HEK293T (cell line): ENCODE measurements at regions not wholly inside any gene's neighbourhood (a gene's known extent, or its start where the extent isn't known, plus 50 kb on each side); places are given as distances from the start of the nearest gene placed in this dataset.
"Not testable (repeated sequence)": the region's sequence is repeated elsewhere in the genome, so short reads cannot be mapped to it uniquely, and the experiment has no call there.

Experiments
- NFRKB ChIP-seq: fragments of 450-650 bp; IDR thresholded peaks from 2 replicates; pipeline ENCODE4 v1.6.1; 2016; ENCODE audit warnings: mild to moderate bottlenecking, moderate library complexity
- SUZ12 ChIP-seq: fragments of 450-650 bp; IDR thresholded peaks from 2 replicates; pipeline ENCODE4 v1.6.1; 2016; ENCODE audit warnings: mild to moderate bottlenecking
- TARDBP ChIP-seq: fragments of 450-650 bp; IDR thresholded peaks from 2 replicates; pipeline ENCODE4 v1.6.1; 2016

GRCh38 chr14:30409508-30410015 is 149.4 kb upstream of the G2E3 start:
- not testable (repeated sequence) for TF ChIP-seq SUZ12, TARDBP, NFRKB
